Embryonic facial prominence (tissue), 1 donor: ENCODE measurements at regions not wholly inside any gene's neighbourhood (a gene's known extent, or its start where the extent isn't known, plus 50 kb on each side); places are given as distances from the start of the nearest gene placed in this dataset.

ENCODE experiments used
- DNase-seq: peaks from one replicate; pipeline ENCODE4 v3.0.0-alpha.2; 2016; ENCODE audit errors: extremely low spot score

DNA sequence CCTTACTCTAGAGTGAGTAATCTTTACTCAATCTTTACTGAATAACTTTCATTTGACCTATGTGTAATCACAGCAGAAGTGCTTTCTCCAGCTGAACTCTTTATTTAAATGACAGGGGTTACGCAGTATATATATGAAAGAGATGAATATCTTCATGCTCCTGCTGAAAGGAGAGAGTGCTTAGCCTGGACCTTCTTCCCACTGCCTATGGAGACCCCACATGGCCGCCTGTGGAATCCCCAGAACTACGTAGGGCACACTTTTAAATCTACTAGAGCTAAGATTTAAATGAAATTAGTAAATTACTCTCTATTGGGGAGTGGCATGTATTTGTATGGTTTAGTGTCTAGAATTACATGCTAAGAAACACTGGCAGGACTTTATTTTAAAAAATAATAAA is 391.2 kb downstream of the ANKRD50 start:
- no peak for DNase-seq

- peak; percentile 60 for DNase-seq
Observed at GRCh38 chr4:124322234-124323065, 390.1 kb downstream of the ANKRD50 start.

GRCh38 chr4:124325690-124326089 is 386.8 kb downstream of the ANKRD50 start:
- no peak for DNase-seq

- no peak for DNase-seq
Observed at GRCh38 chr4:124329134-124329533, 383.4 kb downstream of the ANKRD50 start.

GRCh38 chr4:124330045-124330444 is 382.5 kb downstream of the ANKRD50 start:
- DNase-seq, result no peak

DNA sequence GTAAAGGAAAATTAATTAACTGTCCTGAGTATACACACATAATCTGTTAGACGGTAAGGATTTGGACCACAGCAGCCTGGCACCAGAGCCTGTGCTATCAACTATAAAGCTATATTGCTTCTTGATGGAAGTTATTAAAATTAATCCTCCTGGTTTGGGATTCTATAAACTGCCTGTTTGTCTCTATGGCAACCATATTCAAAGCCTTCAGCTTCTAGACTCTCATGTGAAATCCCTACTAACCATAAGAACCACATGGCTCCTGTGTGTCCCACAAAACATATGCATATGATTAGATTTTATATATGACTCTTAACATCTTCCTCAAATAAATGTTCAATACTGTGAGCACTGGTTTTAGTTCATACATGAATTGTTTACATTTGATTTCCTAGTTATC is 380.8 kb downstream of the ANKRD50 start:
- DNase-seq, result peak; percentile 73

DNA sequence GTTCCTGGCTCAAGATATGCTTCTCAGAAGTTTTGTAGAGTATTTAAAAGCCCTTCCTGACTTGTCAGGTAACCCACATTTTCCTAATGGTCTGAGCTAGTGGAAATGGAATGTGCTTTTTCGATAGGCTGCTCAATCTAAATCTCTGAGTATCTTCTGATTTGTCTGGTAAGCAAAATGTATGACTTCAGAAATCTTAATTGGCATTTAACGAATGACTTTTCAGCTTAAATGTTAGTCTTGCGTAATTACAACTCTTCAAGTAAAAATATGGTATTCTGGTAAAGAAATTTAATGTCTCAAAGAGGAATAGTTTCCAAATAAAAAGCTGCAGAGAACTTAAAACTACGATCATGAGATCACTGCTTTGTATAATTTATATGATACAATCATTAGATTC is 379.1 kb downstream of the ANKRD50 start:
- no peak for DNase-seq

- DNase-seq, result peak; percentile 56
Observed at GRCh38 chr4:124334119-124334518, 378.4 kb downstream of the ANKRD50 start.

DNA sequence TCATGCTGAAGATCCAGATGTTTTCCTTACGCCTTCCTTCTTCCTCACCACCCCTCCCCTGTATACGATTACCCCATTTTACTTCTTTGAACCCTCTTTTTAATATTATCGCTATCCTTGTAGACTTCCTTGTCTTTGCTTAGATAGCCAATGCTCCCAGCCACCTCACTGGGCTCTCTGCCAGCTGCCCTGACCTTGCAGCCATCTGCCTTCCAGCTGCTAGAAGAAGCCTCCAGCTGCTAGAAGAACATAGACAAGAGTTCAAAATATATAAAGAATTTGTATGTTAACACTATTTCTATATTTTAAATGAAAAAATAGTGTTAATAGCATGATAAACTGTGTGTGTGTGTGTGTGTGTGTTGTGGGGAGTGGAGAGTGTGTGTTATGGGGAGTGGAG is 374.7 kb downstream of the ANKRD50 start:
- DNase-seq, result no peak

GRCh38 chr4:124343661-124344171 is 368.8 kb downstream of the ANKRD50 start:
- no peak for DNase-seq

GRCh38 chr4:124372916-124373315 is 339.6 kb downstream of the ANKRD50 start:
- no peak for DNase-seq

DNA sequence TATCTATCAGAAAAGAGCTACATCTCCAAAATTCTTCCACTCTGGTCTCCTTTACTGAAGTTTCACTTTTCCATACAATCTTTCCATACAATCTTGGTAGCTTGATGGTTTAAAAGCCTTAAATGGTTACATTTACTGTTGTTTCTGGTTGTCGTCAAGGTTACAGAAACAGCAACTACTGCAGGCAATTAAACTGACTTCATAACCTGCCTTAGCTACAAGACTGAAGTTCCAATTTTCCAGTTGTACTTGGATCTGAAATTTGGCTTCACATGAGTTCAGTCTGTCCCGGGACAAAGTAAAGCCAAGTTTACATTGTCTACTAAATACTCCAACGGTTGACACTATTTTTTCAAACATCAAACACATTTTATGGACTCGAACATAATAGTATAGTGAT is 326.4 kb downstream of the ANKRD50 start:
- DNase-seq, result no peak

- no peak for DNase-seq
Observed at GRCh38 chr4:124386648-124387047, 325.9 kb downstream of the ANKRD50 start.

- DNase-seq, result peak; percentile 20
Observed at GRCh38 chr4:124389591-124389990, 322.9 kb downstream of the ANKRD50 start.

- DNase-seq, result no peak
Observed at GRCh38 chr4:124390861-124391260, 321.7 kb downstream of the ANKRD50 start.

GRCh38 chr4:124396333-124396732 is 316.2 kb downstream of the ANKRD50 start:
- no peak for DNase-seq

DNA sequence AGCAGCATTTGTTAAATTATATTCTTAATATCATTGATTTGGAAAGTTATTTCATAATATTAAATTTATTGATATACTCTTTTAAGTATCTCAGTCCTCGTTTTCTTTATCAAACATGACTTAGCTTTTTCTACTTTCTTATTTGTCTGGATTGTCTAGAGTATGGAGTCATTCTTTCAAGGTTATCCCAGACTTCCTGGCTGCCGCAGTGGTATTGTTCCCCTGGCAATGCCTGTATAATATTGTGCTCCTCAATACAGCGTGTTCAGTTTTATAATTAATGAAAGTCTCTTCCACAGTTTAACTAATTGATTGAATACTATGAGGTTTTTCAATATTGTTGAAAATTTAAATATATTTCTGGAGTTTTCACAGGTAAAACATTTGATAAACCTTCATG is 310.9 kb downstream of the ANKRD50 start:
- DNase-seq, result no peak

- DNase-seq, result no peak
Observed at GRCh38 chr4:124409044-124409443, 303.5 kb downstream of the ANKRD50 start.

DNA sequence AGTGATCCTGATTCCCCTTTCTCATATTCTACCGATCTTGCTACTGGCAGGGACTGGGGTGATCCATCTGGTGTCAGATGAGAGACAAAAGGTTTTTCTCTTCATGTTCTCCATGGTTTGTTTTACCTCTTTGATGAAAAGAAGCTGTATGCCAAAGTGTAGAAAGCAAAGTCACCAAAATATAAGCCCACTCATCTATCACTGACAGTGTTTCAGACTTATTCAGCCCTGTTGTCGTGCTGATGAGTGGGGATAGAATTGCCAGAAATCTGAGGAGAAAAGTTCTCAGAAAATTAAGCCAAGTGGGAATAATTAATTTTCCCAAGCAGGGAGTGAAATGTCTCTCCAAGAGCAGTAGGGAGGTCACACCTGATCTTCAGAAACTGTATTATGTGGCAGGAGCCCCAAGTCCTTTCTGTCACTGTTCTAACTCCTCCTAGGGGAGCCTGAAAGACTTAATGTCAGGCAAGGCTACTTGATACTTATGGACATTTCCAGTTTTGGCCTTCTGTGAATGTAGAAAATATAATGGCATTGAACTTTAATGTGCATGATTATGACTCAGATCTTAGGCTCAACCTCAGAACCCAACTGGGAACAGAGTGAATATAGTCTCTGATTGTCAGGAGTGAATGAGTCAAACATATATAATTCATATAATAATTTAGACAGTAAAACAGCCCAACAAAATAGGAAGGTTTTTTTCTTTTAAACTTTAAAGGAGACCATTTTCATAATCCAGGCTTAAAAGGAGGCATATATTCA is 298.1 kb downstream of the ANKRD50 start:
- DNase-seq, result no peak

DNA sequence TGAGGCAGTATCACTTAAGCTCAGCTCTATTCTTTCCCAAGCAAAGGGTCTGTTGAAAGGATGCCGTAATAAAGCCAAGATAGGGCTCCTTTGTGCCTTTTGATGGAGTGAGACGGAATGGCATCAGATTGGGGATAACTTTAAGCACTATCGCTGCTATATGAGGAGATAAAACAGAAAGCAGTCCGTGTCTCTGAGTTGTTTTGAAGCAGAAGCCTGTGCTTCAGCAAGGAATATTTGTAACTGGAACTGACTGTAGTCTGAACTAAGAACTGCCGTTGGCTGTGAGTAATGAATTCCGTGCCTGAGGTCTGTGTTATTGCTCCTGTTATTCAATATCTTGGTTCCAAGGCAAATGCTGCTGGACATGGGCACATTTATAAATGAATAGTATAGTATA is 297.4 kb downstream of the ANKRD50 start:
- DNase-seq, result no peak

DNA sequence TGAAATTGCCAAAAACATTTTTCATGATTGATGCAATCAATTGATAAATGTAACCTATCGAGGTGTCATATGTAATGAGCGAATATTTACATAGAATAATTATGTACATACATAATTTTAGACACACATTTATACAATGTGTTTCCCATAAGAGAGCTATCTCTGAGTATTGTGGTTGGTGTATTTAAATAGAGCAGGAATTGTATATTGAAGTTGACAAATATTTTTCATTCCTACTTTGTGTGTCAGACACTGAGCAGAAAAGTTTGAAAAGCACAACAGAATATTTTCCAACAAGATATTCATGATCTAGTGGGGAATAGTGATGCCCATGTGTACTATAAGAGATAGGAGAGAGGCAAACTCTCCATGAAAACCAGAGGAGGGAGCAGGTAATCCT is 295.2 kb downstream of the ANKRD50 start:
- DNase-seq, result no peak

- DNase-seq, result no peak
Observed at GRCh38 chr4:124420166-124420695, 292.3 kb downstream of the ANKRD50 start.

DNA sequence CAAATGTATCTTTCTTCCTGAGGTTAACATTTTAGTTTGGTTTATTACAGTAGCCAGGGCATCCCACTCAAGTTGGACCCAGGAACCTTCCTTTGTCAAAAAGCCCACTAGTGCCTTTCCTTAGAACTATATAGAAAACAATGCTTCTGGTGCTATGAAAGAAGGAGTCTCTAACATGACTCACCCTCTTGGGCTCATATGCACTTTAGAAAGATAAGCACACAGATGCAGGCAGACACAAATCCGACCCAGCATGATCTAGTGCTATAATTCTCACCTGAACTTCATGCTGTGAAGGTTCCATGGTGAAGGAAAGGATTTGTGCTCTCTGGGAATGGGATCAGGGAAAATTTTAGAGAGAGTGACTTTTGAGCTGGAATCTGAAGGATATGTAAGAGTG is 289.4 kb downstream of the ANKRD50 start:
- no peak for DNase-seq
